ENCODE measurements at regions not wholly inside any gene's neighbourhood (a gene's known extent, or its start where the extent isn't known, plus 50 kb on each side); places are given as distances from the start of the nearest gene placed in this dataset.

- TF ChIP-seq, protein P1, sequence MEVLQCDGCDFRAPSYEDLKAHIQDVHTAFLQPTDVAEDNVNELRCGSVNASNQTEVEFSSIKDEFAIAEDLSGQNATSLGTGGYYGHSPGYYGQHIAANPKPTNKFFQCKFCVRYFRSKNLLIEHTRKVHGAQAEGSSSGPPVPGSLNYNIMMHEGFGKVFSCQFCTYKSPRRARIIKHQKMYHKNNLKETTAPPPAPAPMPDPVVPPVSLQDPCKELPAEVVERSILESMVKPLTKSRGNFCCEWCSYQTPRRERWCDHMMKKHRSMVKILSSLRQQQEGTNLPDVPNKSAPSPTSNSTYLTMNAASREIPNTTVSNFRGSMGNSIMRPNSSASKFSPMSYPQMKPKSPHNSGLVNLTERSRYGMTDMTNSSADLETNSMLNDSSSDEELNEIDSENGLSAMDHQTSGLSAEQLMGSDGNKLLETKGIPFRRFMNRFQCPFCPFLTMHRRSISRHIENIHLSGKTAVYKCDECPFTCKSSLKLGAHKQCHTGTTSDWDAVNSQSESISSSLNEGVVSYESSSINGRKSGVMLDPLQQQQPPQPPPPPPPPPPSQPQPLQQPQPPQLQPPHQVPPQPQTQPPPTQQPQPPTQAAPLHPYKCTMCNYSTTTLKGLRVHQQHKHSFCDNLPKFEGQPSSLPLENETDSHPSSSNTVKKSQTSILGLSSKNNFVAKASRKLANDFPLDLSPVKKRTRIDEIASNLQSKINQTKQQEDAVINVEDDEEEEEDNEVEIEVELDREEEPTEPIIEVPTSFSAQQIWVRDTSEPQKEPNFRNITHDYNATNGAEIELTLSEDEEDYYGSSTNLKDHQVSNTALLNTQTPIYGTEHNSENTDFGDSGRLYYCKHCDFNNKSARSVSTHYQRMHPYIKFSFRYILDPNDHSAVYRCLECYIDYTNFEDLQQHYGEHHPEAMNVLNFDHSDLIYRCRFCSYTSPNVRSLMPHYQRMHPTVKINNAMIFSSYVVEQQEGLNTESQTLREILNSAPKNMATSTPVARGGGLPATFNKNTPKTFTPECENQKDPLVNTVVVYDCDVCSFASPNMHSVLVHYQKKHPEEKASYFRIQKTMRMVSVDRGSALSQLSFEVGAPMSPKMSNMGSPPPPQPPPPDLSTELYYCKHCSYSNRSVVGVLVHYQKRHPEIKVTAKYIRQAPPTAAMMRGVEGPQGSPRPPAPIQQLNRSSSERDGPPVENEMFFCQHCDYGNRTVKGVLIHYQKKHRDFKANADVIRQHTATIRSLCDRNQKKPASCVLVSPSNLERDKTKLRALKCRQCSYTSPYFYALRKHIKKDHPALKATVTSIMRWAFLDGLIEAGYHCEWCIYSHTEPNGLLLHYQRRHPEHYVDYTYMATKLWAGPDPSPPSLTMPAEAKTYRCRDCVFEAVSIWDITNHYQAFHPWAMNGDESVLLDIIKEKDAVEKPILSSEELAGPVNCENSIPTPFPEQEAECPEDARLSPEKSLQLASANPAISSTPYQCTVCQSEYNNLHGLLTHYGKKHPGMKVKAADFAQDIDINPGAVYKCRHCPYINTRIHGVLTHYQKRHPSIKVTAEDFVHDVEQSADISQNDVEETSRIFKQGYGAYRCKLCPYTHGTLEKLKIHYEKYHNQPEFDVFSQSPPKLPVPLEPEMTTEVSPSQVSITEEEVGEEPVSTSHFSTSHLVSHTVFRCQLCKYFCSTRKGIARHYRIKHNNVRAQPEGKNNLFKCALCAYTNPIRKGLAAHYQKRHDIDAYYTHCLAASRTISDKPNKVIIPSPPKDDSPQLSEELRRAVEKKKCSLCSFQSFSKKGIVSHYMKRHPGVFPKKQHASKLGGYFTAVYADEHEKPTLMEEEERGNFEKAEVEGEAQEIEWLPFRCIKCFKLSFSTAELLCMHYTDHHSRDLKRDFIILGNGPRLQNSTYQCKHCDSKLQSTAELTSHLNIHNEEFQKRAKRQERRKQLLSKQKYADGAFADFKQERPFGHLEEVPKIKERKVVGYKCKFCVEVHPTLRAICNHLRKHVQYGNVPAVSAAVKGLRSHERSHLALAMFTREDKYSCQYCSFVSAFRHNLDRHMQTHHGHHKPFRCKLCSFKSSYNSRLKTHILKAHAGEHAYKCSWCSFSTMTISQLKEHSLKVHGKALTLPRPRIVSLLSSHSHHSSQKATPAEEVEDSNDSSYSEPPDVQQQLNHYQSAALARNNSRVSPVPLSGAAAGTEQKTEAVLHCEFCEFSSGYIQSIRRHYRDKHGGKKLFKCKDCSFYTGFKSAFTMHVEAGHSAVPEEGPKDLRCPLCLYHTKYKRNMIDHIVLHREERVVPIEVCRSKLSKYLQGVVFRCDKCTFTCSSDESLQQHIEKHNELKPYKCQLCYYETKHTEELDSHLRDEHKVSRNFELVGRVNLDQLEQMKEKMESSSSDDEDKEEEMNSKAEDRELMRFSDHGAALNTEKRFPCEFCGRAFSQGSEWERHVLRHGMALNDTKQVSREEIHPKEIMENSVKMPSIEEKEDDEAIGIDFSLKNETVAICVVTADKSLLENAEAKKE (CRISPR knock-in tag; IDR thresholded peaks at IDR 0.05): no peak
- TF ChIP-seq, protein P2, sequence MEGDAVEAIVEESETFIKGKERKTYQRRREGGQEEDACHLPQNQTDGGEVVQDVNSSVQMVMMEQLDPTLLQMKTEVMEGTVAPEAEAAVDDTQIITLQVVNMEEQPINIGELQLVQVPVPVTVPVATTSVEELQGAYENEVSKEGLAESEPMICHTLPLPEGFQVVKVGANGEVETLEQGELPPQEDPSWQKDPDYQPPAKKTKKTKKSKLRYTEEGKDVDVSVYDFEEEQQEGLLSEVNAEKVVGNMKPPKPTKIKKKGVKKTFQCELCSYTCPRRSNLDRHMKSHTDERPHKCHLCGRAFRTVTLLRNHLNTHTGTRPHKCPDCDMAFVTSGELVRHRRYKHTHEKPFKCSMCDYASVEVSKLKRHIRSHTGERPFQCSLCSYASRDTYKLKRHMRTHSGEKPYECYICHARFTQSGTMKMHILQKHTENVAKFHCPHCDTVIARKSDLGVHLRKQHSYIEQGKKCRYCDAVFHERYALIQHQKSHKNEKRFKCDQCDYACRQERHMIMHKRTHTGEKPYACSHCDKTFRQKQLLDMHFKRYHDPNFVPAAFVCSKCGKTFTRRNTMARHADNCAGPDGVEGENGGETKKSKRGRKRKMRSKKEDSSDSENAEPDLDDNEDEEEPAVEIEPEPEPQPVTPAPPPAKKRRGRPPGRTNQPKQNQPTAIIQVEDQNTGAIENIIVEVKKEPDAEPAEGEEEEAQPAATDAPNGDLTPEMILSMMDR (conservative IDR thresholded peaks at IDR 0.05; ENCODE audit: low read depth in 2 of 2): no peak
- TF ChIP-seq REST (IDR thresholded peaks at IDR 0.05; ENCODE audit: unreplicated experiment): no peak
- TF ChIP-seq EZH2 (IDR thresholded peaks at IDR 0.05; ENCODE audit: low read depth, unreplicated experiment): no peak
- no peak for TF ChIP-seq NANOG (IDR thresholded peaks at IDR 0.05; ENCODE audit: borderline replicate concordance)
- no peak for TF ChIP-seq EZH2phosphoT487 (IDR thresholded peaks at IDR 0.05; ENCODE audit: unreplicated experiment)
- no peak for TF ChIP-seq POLR2AphosphoS5 (IDR thresholded peaks at IDR 0.05; ENCODE audit: low read depth)
- TF ChIP-seq STAT1 (IDR thresholded peaks at IDR 0.05; ENCODE audit: unreplicated experiment): no peak
Measured at GRCh38 chr4:13296986-13297385, 187.2 kb downstream of the RAB28 start (continued).
